ENCODE measurements at regions not wholly inside any gene's neighbourhood (a gene's known extent, or its start where the extent isn't known, plus 50 kb on each side); places are given as distances from the start of the nearest gene placed in this dataset.

- TF ChIP-seq POLR2A (IDR thresholded peaks at IDR 0.05) (no peak), CTCF (IDR thresholded peaks at IDR 0.05) (no peak), POLR2AphosphoS5 (IDR thresholded peaks at IDR 0.05) (no peak), EP300 (IDR thresholded peaks at IDR 0.05; ENCODE audit: low read depth) (no peak)
These were observed 77.6 kb upstream of the VAV3 start for GRCh38 chr1:108042610-108043009.

Data from transverse colon (tissue), 4 donors.